HG02678 (cell line): ENCODE measurements at regions not wholly inside any gene's neighbourhood (a gene's known extent, or its start where the extent isn't known, plus 50 kb on each side); places are given as distances from the start of the nearest gene placed in this dataset.
"Not testable (repeated sequence)": the region's sequence is repeated elsewhere in the genome, so short reads cannot be mapped to it uniquely, and the experiment has no call there.

ENCODE experiments used
- ATAC-seq: cut with Tn5 transposase; IDR thresholded peaks from one replicate; pipeline ENCODE4 v1.9.1; 2021; ENCODE audit warnings: mild to moderate bottlenecking, moderate library complexity; ENCODE audit not compliant: unreplicated experiment

DNA sequence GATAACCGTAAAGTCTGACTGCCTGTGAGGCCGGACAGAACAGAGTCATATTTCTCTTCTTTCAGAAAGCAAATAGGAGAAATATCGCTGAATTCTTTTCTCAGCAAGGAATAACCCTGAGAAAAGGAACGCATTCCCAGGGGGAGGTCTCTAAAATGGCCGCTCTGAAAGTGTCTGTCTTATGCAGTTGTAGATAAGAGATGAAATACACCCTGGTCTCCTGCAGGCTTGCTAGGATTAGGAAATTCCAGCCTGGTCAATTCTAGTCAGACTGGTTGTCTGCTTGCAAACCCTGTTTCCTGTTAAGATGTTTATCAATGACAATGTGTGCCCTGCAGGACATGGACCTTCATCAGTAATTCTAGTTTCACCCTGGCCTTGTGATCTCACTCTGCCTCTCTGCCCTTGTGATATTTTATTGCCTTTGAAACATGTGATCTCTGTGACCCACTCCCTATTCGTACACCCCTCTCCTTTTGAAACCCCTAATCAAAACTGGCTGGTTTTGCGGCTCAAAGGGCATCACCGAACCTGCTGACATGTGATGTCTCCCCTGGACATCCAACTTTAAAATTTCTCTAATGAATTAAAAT, 934.8 kb upstream of the SPRY2 start:
- no peak for ATAC-seq

DNA sequence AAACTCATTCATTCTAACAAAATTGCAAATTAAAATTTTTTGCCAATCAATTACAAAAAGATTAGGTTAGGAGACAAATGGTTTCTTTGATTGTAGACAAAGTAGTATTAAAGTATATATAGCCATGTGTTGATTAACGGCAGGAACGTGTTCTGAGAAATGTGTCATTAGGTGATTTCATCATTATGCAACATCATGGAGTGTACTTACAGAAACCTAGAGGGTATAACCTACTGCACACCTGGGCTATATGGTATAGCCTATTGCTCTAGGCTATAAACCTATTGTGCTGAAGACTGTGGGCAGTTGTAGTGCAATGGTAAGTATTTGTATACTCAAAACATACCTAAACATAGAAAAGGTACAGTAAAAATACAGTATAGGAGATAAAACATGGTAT, 906.8 kb upstream of the SPRY2 start:
- ATAC-seq: no peak

DNA sequence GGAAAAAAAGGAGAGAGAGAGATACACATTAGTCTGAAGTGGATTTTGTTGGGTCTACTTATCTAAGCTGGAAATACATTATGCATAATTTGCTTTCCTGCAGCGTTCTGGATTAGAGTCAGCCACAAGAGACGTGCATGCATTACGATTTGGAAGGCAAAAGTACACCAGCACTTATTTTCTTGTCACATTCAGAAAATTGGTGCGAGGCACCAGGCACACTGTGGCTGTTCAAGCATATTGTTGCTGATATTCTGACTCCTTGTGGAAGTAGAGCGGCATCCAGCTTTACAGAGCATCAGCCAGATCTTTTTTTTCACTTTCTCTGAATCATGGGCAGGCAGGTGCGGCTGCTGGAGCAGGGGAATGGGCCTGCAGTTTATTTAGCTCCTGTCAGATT, 905.6 kb upstream of the SPRY2 start:
- no peak for ATAC-seq

- ATAC-seq: no peak
Observed at GRCh38 chr13:81244011-81244410, 903.1 kb upstream of the SPRY2 start.

DNA sequence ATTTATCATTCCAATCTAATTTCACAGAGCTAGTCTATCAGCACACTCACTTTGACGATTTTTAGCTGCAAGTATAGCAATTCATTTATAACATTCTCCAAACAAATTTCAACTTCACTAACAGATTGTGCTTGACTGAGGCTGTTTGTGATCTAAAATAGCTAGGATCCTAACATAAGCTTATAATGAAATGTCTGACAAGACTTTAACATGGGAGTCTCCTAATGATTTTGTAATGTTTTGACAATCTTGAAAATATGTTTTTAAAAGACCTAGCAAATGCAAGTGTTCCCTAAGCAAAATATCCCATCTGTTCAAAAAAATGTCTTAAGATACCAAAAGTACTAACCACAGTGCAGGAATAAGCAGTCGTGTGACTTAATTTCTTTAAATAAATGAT, 889.5 kb upstream of the SPRY2 start:
- no peak for ATAC-seq

- ATAC-seq: not testable (repeated sequence)
Observed at GRCh38 chr13:81226830-81227229, 885.9 kb upstream of the SPRY2 start.

GRCh38 chr13:81224209-81224833, 883.4 kb upstream of the SPRY2 start:
- ATAC-seq: no peak

DNA sequence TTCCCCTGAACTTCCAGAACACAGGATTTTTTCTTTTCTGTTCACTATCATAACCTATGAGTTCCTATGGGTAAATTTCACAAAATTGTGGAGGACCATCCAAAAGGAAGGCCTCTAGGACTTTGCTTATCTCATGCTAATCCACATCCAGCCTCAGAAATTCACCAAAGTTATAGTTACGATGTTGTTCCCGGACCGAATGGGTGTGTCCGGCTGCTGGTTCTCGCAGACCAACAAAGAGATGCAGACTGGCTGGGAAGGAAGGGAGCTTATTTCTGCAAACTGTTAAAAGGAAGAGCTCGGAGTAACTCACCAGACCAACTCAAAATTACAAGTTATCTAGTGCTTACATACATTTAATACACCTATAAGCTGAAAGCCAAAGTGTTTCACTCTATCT, 882.9 kb upstream of the SPRY2 start:
- no peak for ATAC-seq

- ATAC-seq: no peak
Observed at GRCh38 chr13:81211713-81212112, 870.8 kb upstream of the SPRY2 start.

- ATAC-seq: no peak
Observed at GRCh38 chr13:81207636-81208035, 866.7 kb upstream of the SPRY2 start.

GRCh38 chr13:81207231-81207630, 866.3 kb upstream of the SPRY2 start:
- no peak for ATAC-seq

DNA sequence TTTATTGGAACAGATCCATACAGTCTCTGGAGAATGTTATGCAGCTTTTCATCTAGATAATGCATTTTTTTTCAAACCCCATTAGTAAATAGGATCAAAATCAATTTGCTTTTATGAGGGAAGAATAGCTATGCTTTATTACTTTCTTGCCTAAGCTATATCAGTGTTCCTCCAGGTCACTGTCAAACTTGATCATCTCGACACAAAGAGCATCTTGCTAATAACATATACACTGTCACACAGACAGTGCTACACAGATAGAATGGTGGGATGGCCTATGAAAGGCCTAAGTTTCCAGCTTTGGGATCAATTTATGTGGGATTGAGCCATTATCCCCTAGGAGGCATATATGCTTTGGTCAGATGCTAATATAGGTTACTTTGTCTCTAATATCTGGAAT, 862.9 kb upstream of the SPRY2 start:
- ATAC-seq: no peak

- ATAC-seq: no peak
Observed at GRCh38 chr13:81199956-81200355, 859.0 kb upstream of the SPRY2 start.

DNA sequence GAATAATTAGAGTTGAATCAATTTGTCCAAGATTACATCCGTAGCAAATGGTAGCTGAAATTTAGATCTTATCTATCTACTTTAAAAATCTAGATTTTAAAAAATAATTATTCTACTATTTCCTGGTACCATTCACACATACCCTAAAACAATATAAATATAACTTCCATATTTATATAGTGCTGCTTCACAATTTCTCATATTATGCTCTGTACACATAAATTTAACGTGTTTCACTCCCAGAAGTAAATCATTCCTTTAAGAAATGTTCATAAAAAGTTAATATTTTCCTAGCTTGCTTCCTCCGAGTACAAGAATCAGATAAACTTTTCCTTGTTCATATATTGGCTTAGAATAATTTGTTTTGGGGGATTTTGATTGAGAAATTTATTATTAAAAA, 857.0 kb upstream of the SPRY2 start:
- ATAC-seq: no peak

DNA sequence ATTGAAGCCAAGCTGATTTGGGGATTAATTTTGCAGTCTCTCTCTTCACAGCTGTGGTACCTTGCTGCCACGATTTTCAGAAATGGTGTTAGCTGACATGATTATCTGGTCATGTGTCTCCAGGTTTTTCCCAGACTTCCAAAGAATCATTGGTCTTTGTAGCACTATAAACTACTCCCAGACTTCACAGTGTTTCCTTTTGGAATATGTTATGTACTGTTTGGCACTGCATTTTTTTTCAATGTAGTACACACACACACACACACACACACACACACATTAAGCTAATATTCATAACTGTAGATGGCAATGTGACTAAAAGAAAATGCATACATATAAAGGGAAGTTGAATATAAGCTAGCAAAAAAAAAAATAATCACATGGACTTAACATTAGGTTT, 856.6 kb upstream of the SPRY2 start:
- ATAC-seq: no peak

DNA sequence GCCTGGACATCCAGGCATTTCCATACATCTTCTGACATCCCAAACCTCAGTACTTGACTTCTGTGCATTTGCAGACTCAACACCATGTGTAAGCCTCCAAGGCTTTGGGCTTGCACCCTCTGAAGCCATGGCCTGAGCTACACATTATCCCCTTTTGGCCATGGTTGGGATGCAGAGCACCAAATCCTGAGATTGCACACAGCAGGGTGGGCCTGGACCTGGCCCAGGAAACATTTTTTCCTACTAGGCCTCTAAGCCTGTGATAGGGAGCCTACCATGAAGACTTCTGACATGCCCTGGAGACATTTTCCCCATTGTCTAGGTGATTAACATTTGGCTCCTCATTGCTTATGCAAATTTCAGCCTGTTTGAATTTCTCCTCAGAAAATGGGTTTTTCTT, 853.4 kb upstream of the SPRY2 start:
- no peak for ATAC-seq

GRCh38 chr13:81184556-81185265, 843.8 kb upstream of the SPRY2 start:
- no peak for ATAC-seq

DNA sequence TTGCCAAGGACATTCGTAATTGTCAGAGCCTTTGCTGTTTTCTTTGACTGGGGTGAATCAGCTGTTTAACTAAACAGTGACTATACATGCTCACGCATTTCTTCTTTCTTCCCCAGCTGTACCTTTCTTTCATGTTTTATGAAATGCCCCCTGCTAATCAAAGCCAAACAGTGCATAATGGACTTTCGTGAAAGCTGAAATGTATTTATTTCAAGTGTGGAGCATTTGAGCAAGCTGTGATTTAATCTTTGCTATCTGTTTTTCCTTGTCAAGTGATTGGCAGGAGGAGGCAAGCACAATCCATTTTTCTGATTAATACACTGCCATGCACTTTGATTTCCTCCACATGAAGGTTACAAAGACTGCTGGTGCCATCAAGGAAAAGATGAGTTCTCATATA, 831.7 kb upstream of the SPRY2 start:
- no peak for ATAC-seq

GRCh38 chr13:81171065-81171647, 830.2 kb upstream of the SPRY2 start:
- peak; percentile 68 for ATAC-seq

DNA sequence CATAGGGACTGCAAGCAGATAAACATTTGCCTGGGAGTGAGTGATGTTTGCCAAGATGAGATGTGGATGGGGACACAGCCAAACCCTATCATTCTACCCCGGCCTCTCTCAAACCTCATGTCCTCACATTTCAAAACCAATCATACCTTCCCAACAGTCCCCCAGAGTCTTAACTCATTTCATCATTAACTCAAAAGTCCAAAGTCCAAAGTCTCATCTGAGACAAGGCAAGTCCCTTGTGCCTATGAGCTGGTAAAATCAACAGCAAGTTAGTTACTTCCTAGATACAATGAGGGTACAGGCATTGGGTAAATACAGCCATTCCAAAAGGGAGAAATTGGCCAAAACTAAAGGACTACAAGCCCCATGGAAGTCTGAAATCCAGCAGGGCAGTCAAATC, 822.9 kb upstream of the SPRY2 start:
- not testable (repeated sequence) for ATAC-seq

DNA sequence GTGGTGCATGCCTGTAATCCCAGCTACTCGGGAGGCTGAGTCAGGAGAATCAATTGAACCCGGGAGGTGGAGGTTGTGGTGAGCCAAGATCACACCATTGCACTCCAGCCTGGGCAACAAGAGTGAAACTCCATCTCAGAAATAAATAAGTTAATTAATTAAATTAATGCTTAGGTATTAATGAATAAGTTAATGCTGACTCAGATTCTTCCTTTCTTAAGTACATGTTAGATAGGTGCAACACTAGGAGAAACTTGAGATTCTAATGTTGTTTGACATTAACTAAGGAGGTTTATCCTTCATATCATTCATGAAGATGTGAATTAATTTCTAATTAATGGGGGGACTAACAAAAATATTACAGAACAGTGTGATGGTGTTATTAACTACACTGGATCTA, 812.6 kb upstream of the SPRY2 start:
- ATAC-seq: no peak

DNA sequence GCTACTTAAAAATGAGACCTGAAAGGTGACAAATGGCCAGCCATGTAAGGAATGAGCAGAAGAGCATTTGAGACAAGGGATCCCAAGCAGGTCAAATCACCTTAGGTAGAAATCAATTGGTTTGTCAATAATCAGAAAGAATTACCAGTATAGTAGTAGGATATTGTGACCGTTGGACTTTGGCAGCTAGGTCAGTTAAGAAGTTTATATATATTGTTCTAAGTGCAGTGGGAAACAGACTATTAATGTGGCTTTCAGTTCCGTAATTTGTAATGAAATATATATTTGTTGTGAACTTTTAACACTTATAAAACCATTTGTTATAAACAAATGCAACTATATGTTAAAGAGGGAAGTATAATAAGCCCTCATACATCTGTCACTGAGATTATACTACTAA, 807.9 kb upstream of the SPRY2 start:
- no peak for ATAC-seq
